Fibroblast of lung (primary cell): ENCODE measurements at regions not wholly inside any gene's neighbourhood (a gene's known extent, or its start where the extent isn't known, plus 50 kb on each side); places are given as distances from the start of the nearest gene placed in this dataset.

Experiments
- DNase-seq, 2 donors: peaks; one replicate each; pipeline versions ENCODE4 v3.0.0 to v3.0.0-alpha.2; 2010; ENCODE audit warnings: low read depth in 2 of 2
- H2AFZ ChIP-seq: 2 replicates; pipeline ENCODE4 v1.5.1; 2012; ENCODE audit warnings: low read length, control low read depth, inconsistent platforms
- H3K27ac ChIP-seq: 2 replicates; pipeline ENCODE4 v1.5.1; 2011; ENCODE audit warnings: low read length, control low read depth; ENCODE audit not compliant: insufficient read depth
- H3K27me3 ChIP-seq: 2 replicates; pipeline ENCODE4 v1.5.1; 2011; ENCODE audit warnings: mild to moderate bottlenecking, low read length; ENCODE audit not compliant: control insufficient read depth, insufficient read depth
- H3K36me3 ChIP-seq: 2 replicates; pipeline ENCODE4 v1.5.1; 2011; ENCODE audit warnings: low read length; ENCODE audit not compliant: control insufficient read depth, insufficient read depth
- H3K4me1 ChIP-seq: 2 replicates; pipeline ENCODE4 v1.5.1; 2011; ENCODE audit warnings: low read length; ENCODE audit not compliant: control insufficient read depth, insufficient read depth; ENCODE audit errors: extremely low read depth
- H3K4me2 ChIP-seq: 2 replicates; pipeline ENCODE4 v1.5.1; 2011; ENCODE audit warnings: low read length, control low read depth; ENCODE audit not compliant: insufficient read depth; ENCODE audit errors: extremely low read depth
- H3K4me3 ChIP-seq, 4 experiments: fragments of 200-600 bp in 1 of 4; sonication (generic) in 1 of 4; replicated peaks in 1 of 4; 2 replicates each; pipeline ENCODE4 v1.5.1; 2011 to 2016; ENCODE audit warnings: low read length in 4 of 4, low read depth in 3 of 4, mild to moderate bottlenecking in 3 of 4, control low read depth in 2 of 4, inconsistent platforms in 1 of 4, mixed read lengths in 1 of 4; ENCODE audit not compliant: insufficient read depth in 1 of 4; ENCODE audit errors: control extremely low read depth in 1 of 4
- H3K79me2 ChIP-seq: 2 replicates; pipeline ENCODE4 v1.5.1; 2012; ENCODE audit warnings: mild to moderate bottlenecking, low read length, inconsistent platforms; ENCODE audit not compliant: control insufficient read depth, insufficient read depth
- H3K9ac ChIP-seq: 2 replicates; pipeline ENCODE4 v1.5.1; 2011; ENCODE audit warnings: mild to moderate bottlenecking, low read length, control low read depth; ENCODE audit not compliant: insufficient read depth
- H3K9me3 ChIP-seq: 2 replicates; pipeline ENCODE4 v1.5.1; 2012; ENCODE audit warnings: low read depth, low read length; ENCODE audit not compliant: control insufficient read depth, insufficient read depth
- H4K20me1 ChIP-seq: 2 replicates; pipeline ENCODE4 v1.5.1; 2011; ENCODE audit warnings: low read length; ENCODE audit not compliant: control insufficient read depth, insufficient read depth; ENCODE audit errors: extremely low read depth
- CTCF ChIP-seq, 2 donors: IDR thresholded peaks in 1 of 2; conservative IDR thresholded peaks in 1 of 2; 1 replicate in 1 of 2; 2 replicates in 1 of 2; pipeline ENCODE4 v1.5.1; 2011 to 2012; ENCODE audit warnings: low read length in 2 of 2, control low read depth in 1 of 2, inconsistent platforms in 1 of 2, low read depth in 1 of 2, mild to moderate bottlenecking in 1 of 2
- EZH2 ChIP-seq: IDR thresholded peaks from 2 replicates; pipeline ENCODE4 v1.5.1; 2012; ENCODE audit warnings: low read length, control low read depth, mild to moderate bottlenecking; ENCODE audit errors: missing control alignments

- H3K27me3 ChIP-seq = no peaks in the 10 kb centered on the region
- TF ChIP-seq CTCF (conservative IDR thresholded peaks at IDR 0.05 in 1 of 2, IDR thresholded peaks at IDR 0.05 in 1 of 2; ENCODE audit: low read depth in 1 of 2, low read length in 2 of 2) = no peak
- TF ChIP-seq EZH2 = no peak
- H3K9ac ChIP-seq = no peak overlapping the region
- no peak overlapping the region for H3K4me2 ChIP-seq
- no peaks in the 10 kb centered on the region for H3K4me1 ChIP-seq
- H3K79me2 ChIP-seq = no peaks in the 10 kb centered on the region
- H4K20me1 ChIP-seq = no peaks in the 10 kb centered on the region
- no peaks in the 10 kb centered on the region for H3K36me3 ChIP-seq
- H2AFZ ChIP-seq = no peak overlapping the region
- no peak overlapping the region for H3K4me3 ChIP-seq
- no peak overlapping the region for H3K27ac ChIP-seq
- H3K9me3 ChIP-seq = no peaks in the 10 kb centered on the region
- no peak for DNase-seq
These were observed 244.0 kb downstream of the BUB3 start for GRCh38 chr10:123398180-123398591.

- Histone ChIP-seq H2AFZ (no peak overlapping the region), H3K4me1 (no peaks in the 10 kb centered on the region), H3K79me2 (no peaks in the 10 kb centered on the region), H3K4me2 (no peak overlapping the region), H3K4me3 (no peak overlapping the region), H3K9ac (no peak overlapping the region), H3K27ac (no peak overlapping the region), H3K9me3 (no peaks in the 10 kb centered on the region), H3K36me3 (no peaks in the 10 kb centered on the region), H3K27me3 (no peaks in the 10 kb centered on the region), H4K20me1 (no peaks in the 10 kb centered on the region)
- DNase-seq = no peak
- no peak for TF ChIP-seq EZH2
- TF ChIP-seq CTCF (conservative IDR thresholded peaks at IDR 0.05 in 1 of 2, IDR thresholded peaks at IDR 0.05 in 1 of 2; ENCODE audit: low read depth in 1 of 2, low read length in 2 of 2) = no peak
These were observed 244.6 kb downstream of the BUB3 start for GRCh38 chr10:123398756-123399155.

GRCh38 chr10:123399276-123399839 lies 245.2 kb downstream of the BUB3 start:
- Histone ChIP-seq H3K36me3 (no peaks in the 10 kb centered on the region), H4K20me1 (no peaks in the 10 kb centered on the region)
- no peak for TF ChIP-seq EZH2
- TF ChIP-seq CTCF (conservative IDR thresholded peaks at IDR 0.05 in 1 of 2, IDR thresholded peaks at IDR 0.05 in 1 of 2; ENCODE audit: low read depth in 1 of 2, low read length in 2 of 2) = no peak

More at GRCh38 chr10:123399276-123399839, 245.2 kb downstream of the BUB3 start:
- Histone ChIP-seq H3K27ac (no peak overlapping the region), H3K4me1 (no peaks in the 10 kb centered on the region), H3K4me2 (no peak overlapping the region), H3K27me3 (no peaks in the 10 kb centered on the region), H3K9ac (no peak overlapping the region), H3K9me3 (no peaks in the 10 kb centered on the region), H3K4me3 (no peak overlapping the region), H3K79me2 (no peaks in the 10 kb centered on the region), H2AFZ (no peak overlapping the region)
- no peak for DNase-seq
